GM23248 (cell line): ENCODE measurements at regions not wholly inside any gene's neighbourhood (a gene's known extent, or its start where the extent isn't known, plus 50 kb on each side); places are given as distances from the start of the nearest gene placed in this dataset.

Experiments
- DNase-seq: peaks from one replicate; pipeline ENCODE4 v3.0.0-alpha.2; 2015
- H2AFZ ChIP-seq: fragments of 200-600 bp; sonication (generic); 2 replicates; pipeline ENCODE4 v1.6.1; 2016; ENCODE audit warnings: antibody characterized with exemption
- H3F3A ChIP-seq: fragments of 200-600 bp; sonication (generic); 2 replicates; pipeline ENCODE4 v1.6.1; 2016; ENCODE audit warnings: mild to moderate bottlenecking, antibody characterized with exemption, mixed run types; ENCODE audit not compliant: insufficient read depth
- H3K27ac ChIP-seq: fragments of 200-600 bp; sonication (generic); 2 replicates; pipeline ENCODE4 v1.5.1; 2016; ENCODE audit warnings: mild to moderate bottlenecking
- H3K27me3 ChIP-seq: fragments of 200-600 bp; sonication (generic); replicated peaks from 2 replicates; pipeline ENCODE4 v1.6.1; 2016; ENCODE audit warnings: mild to moderate bottlenecking; ENCODE audit not compliant: insufficient read depth
- H3K36me3 ChIP-seq: fragments of 200-600 bp; sonication (generic); 2 replicates; pipeline ENCODE4 v1.6.1; 2016; ENCODE audit warnings: low read depth, mild to moderate bottlenecking
- H3K4me1 ChIP-seq: fragments of 200-600 bp; sonication (generic); 2 replicates; pipeline ENCODE4 v1.6.1; 2016; ENCODE audit warnings: mild to moderate bottlenecking; ENCODE audit not compliant: insufficient read depth
- H3K4me2 ChIP-seq: fragments of 200-600 bp; sonication (generic); one replicate; pipeline ENCODE4 v1.6.1; 2016; ENCODE audit warnings: mild to moderate bottlenecking; ENCODE audit not compliant: unreplicated experiment
- H3K4me3 ChIP-seq: fragments of 200-600 bp; sonication (generic); 2 replicates; pipeline ENCODE4 v1.5.1; 2016; ENCODE audit warnings: mild to moderate bottlenecking
- H3K79me2 ChIP-seq: fragments of 200-600 bp; sonication (generic); 2 replicates; pipeline ENCODE4 v1.6.1; 2016; ENCODE audit warnings: mild to moderate bottlenecking; ENCODE audit not compliant: insufficient read depth
- H3K9ac ChIP-seq: fragments of 200-600 bp; sonication (generic); 2 replicates; pipeline ENCODE4 v1.6.1; 2016; ENCODE audit warnings: mild to moderate bottlenecking
- H3K9me2 ChIP-seq: fragments of 200-600 bp; sonication (generic); 2 replicates; pipeline ENCODE4 v1.6.1; 2016; ENCODE audit warnings: mixed run types, mild to moderate bottlenecking, moderate library complexity; ENCODE audit not compliant: insufficient read depth
- H3K9me3 ChIP-seq: fragments of 200-600 bp; sonication (generic); one replicate; pipeline ENCODE4 v1.6.1; 2017; ENCODE audit warnings: low read depth
- H4K20me1 ChIP-seq: fragments of 200-600 bp; sonication (generic); 2 replicates; pipeline ENCODE4 v1.6.0; 2016; ENCODE audit not compliant: insufficient read depth
- EZH2 ChIP-seq: fragments of 200-600 bp; sonication (generic); IDR thresholded peaks from 2 replicates; pipeline ENCODE4 v1.6.1; 2018; ENCODE audit warnings: antibody characterized with exemption, mild to moderate bottlenecking; ENCODE audit not compliant: insufficient read depth, poor library complexity, severe bottlenecking
- EZH2phosphoT487 ChIP-seq: fragments of 200-600 bp; sonication (generic); IDR thresholded peaks from 2 replicates; pipeline ENCODE4 v1.6.1; 2018; ENCODE audit warnings: antibody characterized with exemption, moderate library complexity, mild to moderate bottlenecking, low read depth; ENCODE audit not compliant: insufficient read depth
- WGBS, 2 experiments: methylation state at CpG; one replicate each; pipeline ENCODE4 v1.1.6; 2015 to 2017; ENCODE audit warnings: low lambda C conversion rate in 2 of 2, low coverage in 1 of 2; ENCODE audit errors: missing lambda C conversion rate in 2 of 2; 5-methylcytosine and 5-hydroxymethylcytosine counted together
- in situ Hi-C: fragments of 300-500 bp; cut with MboI; formaldehyde crosslinking; loops from 2 replicates; pipeline ENCODE4 v1.15.0; 2020

- in situ Hi-C loops: no loop called here
- Histone ChIP-seq H3K4me2 (no peak overlapping the region), H3K27me3 (no peaks in the 10 kb centered on the region), H4K20me1 (no peaks in the 10 kb centered on the region), H3K9ac (no peak overlapping the region), H3K79me2 (no peaks in the 10 kb centered on the region), H3K4me3 (no peak overlapping the region), H3K36me3 (no peaks in the 10 kb centered on the region), H3K9me2 (no peaks in the 10 kb centered on the region), H3F3A (no peaks in the 10 kb centered on the region), H3K9me3 (no peaks in the 10 kb centered on the region), H3K4me1 (no peaks in the 10 kb centered on the region), H3K27ac (no peak overlapping the region), H2AFZ (no peak overlapping the region)
- DNase-seq: no peak
- WGBS, 2 experiments: 19 to 29% methylated on average over 7 of the region's 7 CpGs
- TF ChIP-seq EZH2phosphoT487 (no peak), EZH2 (no peak)
These were observed 329.8 kb upstream of the MYT1L start for GRCh38 chr2:2660789-2661355.

DNA sequence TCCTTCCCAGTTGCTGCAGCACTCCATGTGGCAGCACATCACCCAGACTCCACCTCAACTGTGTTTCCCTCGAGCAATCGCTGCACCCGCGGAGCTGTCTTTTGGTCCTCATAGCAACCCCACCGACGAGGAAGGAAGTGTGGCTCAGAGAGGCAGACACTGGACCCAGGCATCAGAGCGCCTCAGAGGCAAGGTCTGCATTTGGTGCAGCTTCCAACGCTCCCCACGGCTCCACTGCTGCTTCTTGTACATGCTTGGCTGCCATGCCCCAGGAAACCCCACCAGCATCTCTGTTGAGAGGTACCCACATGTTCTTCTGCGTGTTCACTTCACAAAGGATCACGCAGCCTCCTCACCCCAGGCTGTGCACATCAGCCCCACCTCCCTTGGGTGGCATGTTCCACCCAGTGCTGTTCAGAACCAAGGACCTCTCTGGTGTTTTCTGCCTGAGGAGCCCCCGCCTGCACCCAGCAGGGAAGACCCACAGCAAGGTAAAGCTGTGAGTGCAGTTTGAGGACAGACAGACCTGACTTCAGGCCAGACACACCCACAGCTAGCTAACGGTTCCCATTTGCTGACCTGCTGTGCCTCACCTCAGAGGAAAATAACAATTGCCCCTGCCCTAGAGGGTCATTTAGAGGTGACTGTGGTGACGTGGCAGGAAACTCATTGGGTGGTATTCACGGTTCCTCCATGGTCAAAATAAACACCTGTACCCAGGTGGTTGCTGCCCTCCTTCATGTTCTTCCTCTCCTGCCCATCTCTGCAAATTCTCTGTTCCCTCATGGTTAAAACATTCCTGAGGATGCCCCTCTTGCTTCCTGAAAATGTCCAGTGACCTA, 326.3 kb upstream of the MYT1L start:
- H3K79me2 ChIP-seq: no peaks in the 10 kb centered on the region
- no peak overlapping the region for H3K4me3 ChIP-seq
- H3F3A ChIP-seq: no peaks in the 10 kb centered on the region
- no peaks in the 10 kb centered on the region for H3K4me1 ChIP-seq
- H3K9ac ChIP-seq: no peak overlapping the region
- H3K27ac ChIP-seq: no peak overlapping the region
- no peaks in the 10 kb centered on the region for H3K9me2 ChIP-seq
- H3K36me3 ChIP-seq: no peaks in the 10 kb centered on the region
- H3K4me2 ChIP-seq: no peak overlapping the region
- H4K20me1 ChIP-seq: no peaks in the 10 kb centered on the region
- no peak for DNase-seq
- TF ChIP-seq EZH2phosphoT487: no peak
- no peak for TF ChIP-seq EZH2
- no peaks in the 10 kb centered on the region for H3K9me3 ChIP-seq
- 43 to 44% methylated on average over 15 of the region's 15 CpGs for WGBS, 2 experiments
- H3K27me3 ChIP-seq: no peaks in the 10 kb centered on the region
- in situ Hi-C loops: no loop called here
- no peak overlapping the region for H2AFZ ChIP-seq

DNA sequence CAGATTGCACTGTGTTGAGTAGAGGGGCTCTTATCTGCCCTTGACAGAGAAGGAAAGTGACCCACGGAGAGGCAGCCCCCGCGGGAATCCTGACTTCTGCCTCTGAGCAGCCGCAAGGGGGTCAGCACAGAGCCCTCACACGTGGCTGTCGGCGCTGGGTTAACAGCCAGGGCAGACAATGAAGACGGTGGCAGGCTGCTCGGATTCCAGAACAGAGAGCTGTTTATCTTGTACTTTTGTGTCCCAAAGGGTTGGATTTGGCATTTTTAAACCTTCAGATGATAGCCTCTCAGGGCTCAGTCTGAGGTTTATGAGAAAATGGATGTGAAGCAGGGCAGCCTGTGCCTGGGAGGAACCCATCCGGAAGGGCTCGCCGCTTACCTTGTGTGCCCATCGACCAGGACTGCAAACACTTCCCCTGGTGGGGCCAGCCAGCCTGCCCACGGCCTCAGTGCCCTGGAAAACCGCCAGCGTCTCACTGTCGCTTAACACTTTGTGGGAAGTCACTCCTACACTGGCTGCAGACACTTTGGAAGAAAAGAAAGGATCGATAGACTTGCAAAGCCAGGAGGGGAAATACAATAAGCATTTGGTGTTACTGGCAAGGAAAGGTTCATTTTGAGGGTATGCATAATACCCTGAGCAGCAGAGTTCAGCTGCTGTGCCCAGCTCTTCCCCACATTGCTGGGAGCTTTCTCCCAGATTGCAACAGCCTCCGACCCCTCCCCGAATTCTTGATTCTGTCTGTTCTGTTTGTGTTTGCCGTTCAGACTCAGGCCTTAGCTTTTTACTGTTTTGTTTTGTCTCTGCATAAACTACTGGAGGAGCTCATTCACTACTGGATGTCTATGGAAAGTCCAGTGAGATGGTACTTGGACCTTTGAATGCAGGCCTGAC, 325.3 kb upstream of the MYT1L start:
- H3K9me2 ChIP-seq: no peaks in the 10 kb centered on the region
- no peak overlapping the region for H3K4me2 ChIP-seq
- TF ChIP-seq EZH2phosphoT487 (no peak), EZH2 (no peak)
- no peak overlapping the region for H2AFZ ChIP-seq
- in situ Hi-C loops: no loop called here
- no peaks in the 10 kb centered on the region for H4K20me1 ChIP-seq
- no peaks in the 10 kb centered on the region for H3K36me3 ChIP-seq
- no peaks in the 10 kb centered on the region for H3K79me2 ChIP-seq
- no peaks in the 10 kb centered on the region for H3K27me3 ChIP-seq
- no peak overlapping the region for H3K27ac ChIP-seq
- H3K9ac ChIP-seq: no peak overlapping the region
- DNase-seq: no peak
- H3K9me3 ChIP-seq: no peaks in the 10 kb centered on the region
- 23 to 25% methylated on average over 21 of the region's 21 CpGs for WGBS, 2 experiments
- no peak overlapping the region for H3K4me3 ChIP-seq
- H3F3A ChIP-seq: no peaks in the 10 kb centered on the region
- H3K4me1 ChIP-seq: no peaks in the 10 kb centered on the region

- 57 to 61% methylated on average over 8 of the region's 8 CpGs for WGBS, 2 experiments
- H2AFZ ChIP-seq: no peak overlapping the region
These were observed 324.5 kb upstream of the MYT1L start for GRCh38 chr2:2655453-2656114.

More at GRCh38 chr2:2655453-2656114, 324.5 kb upstream of the MYT1L start:
- H3K27ac ChIP-seq: no peak overlapping the region
- H4K20me1 ChIP-seq: no peaks in the 10 kb centered on the region
- no peaks in the 10 kb centered on the region for H3K36me3 ChIP-seq
- DNase-seq: no peak
- H3K9me3 ChIP-seq: no peaks in the 10 kb centered on the region
- no peak overlapping the region for H3K4me2 ChIP-seq
- H3K4me3 ChIP-seq: no peak overlapping the region
- no peak for TF ChIP-seq EZH2
- TF ChIP-seq EZH2phosphoT487: no peak
- no peaks in the 10 kb centered on the region for H3K27me3 ChIP-seq
- in situ Hi-C loops: no loop called here
- H3K79me2 ChIP-seq: no peaks in the 10 kb centered on the region
- H3K9me2 ChIP-seq: no peaks in the 10 kb centered on the region
- no peak overlapping the region for H3K9ac ChIP-seq
- H3F3A ChIP-seq: no peaks in the 10 kb centered on the region
- no peaks in the 10 kb centered on the region for H3K4me1 ChIP-seq
